ENCODE measurements at regions not wholly inside any gene's neighbourhood (a gene's known extent, or its start where the extent isn't known, plus 50 kb on each side); places are given as distances from the start of the nearest gene placed in this dataset.
A peak's percentile ranks its signal among the peaks of the same experiment; 100 is the strongest.

GRCh38 chr2:66170744-66171330 is 264.1 kb upstream of the MEIS1 start:
- ATAC-seq (ENCODE audit: low read depth) (peak; percentile 25; the same call in 1 of the 3 replicates), DNase-seq (ENCODE audit: low spot score) (no peak)
- Histone ChIP-seq H3K36me3 (ENCODE audit: low read depth) (no peaks in the 10 kb centered on the region), H3K27ac (ENCODE audit: poor library complexity, severe bottlenecking) (no peak overlapping the region), H3K9me3 (ENCODE audit: severe bottlenecking) (no peaks in the 10 kb centered on the region), H3K27me3 (ENCODE audit: insufficient read depth, poor library complexity, severe bottlenecking) (no peaks in the 10 kb centered on the region), H3K4me1 (ENCODE audit: insufficient read depth, poor library complexity, severe bottlenecking) (no peaks in the 10 kb centered on the region), H3K4me3 (ENCODE audit: severe bottlenecking) (no peak overlapping the region)
- TF ChIP-seq CTCF (IDR thresholded peaks at IDR 0.05; ENCODE audit: poor library complexity, severe bottlenecking) = no peak

DNA sequence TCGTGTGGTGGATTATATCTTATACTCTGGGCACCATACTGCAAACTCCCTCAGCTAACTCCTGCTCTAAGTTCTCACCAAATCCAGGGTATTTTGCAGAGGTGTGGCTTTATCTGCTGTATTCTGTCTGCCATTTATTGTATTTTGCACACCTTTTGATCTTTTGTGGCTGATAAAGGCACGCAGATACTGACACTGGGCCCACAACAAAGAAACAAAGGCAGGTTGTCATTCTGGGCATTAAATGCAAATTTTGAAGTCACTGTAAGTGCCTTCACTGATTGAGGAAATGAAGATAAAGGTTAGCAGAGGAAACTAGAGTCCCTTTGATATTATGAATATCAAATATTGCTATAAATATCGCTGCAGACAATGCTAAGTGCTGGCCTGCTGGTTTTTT is 265.8 kb upstream of the MEIS1 start:
- no peaks in the 10 kb centered on the region for H3K4me1 ChIP-seq (ENCODE audit: insufficient read depth, poor library complexity, severe bottlenecking)
- no peak overlapping the region for H3K27ac ChIP-seq (ENCODE audit: poor library complexity, severe bottlenecking)
- ATAC-seq (ENCODE audit: low read depth) = no peak
- H3K36me3 ChIP-seq (ENCODE audit: low read depth) = no peaks in the 10 kb centered on the region
- H3K4me3 ChIP-seq (ENCODE audit: severe bottlenecking) = no peak overlapping the region
- H3K9me3 ChIP-seq (ENCODE audit: severe bottlenecking) = no peaks in the 10 kb centered on the region
- TF ChIP-seq CTCF (IDR thresholded peaks at IDR 0.05; ENCODE audit: poor library complexity, severe bottlenecking) = no peak
- H3K27me3 ChIP-seq (ENCODE audit: insufficient read depth, poor library complexity, severe bottlenecking) = no peaks in the 10 kb centered on the region
- DNase-seq (ENCODE audit: low spot score) = no peak

DNA sequence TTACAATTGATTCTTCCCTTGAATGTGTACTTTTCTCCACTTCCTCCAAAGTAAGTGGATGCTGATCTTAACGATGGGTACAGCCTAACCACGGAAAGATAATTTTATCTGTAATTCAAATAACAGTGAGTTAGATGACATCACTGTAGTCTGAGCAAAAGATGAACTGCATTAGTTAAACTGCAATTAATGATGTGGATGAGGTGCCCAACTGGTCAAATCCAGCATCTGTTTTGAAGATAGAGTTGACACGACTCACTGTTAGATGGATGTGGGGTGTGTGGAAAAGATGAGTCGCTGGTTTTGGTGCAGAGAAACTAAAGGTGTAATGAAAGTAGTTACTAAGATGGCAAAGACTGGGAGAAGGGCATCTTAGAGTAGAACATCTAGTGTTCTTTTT is 270.5 kb upstream of the MEIS1 start:
- ATAC-seq (ENCODE audit: low read depth) (no peak), DNase-seq (ENCODE audit: low spot score) (no peak)
- no peak for TF ChIP-seq CTCF (IDR thresholded peaks at IDR 0.05; ENCODE audit: poor library complexity, severe bottlenecking)
- no peak overlapping the region for H3K4me3 ChIP-seq (ENCODE audit: severe bottlenecking)
- H3K36me3 ChIP-seq (ENCODE audit: low read depth) = no peaks in the 10 kb centered on the region
- H3K9me3 ChIP-seq (ENCODE audit: severe bottlenecking) = no peaks in the 10 kb centered on the region
- H3K27me3 ChIP-seq (ENCODE audit: insufficient read depth, poor library complexity, severe bottlenecking) = no peaks in the 10 kb centered on the region
- no peak overlapping the region for H3K27ac ChIP-seq (ENCODE audit: poor library complexity, severe bottlenecking)
- H3K4me1 ChIP-seq (ENCODE audit: insufficient read depth, poor library complexity, severe bottlenecking) = no peaks in the 10 kb centered on the region

DNA sequence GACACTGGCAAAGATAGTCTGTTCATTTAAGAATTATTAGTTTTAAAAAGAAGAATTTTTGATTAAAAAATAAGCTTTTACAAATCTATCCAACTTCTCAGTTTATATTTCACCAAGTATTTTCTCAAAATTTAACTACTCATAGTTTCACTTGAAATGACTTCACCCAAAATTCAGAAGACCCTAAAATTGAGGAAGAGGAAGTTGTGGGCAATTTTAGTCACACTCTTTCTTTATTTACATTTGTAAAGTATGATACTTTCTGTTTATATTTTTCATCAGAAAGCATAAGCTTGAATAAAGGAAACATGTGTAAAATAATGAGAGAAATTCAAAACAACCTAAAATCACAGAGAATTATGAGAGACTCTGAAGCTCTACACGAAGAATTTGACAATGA is 278.8 kb upstream of the MEIS1 start:
- Histone ChIP-seq H3K27me3 (ENCODE audit: insufficient read depth, poor library complexity, severe bottlenecking) (no peaks in the 10 kb centered on the region), H3K27ac (ENCODE audit: poor library complexity, severe bottlenecking) (no peak overlapping the region), H3K36me3 (ENCODE audit: low read depth) (no peaks in the 10 kb centered on the region), H3K9me3 (ENCODE audit: severe bottlenecking) (no peaks in the 10 kb centered on the region), H3K4me3 (ENCODE audit: severe bottlenecking) (no peak overlapping the region), H3K4me1 (ENCODE audit: insufficient read depth, poor library complexity, severe bottlenecking) (no peaks in the 10 kb centered on the region)
- no peak for TF ChIP-seq CTCF (IDR thresholded peaks at IDR 0.05; ENCODE audit: poor library complexity, severe bottlenecking)
- ATAC-seq (ENCODE audit: low read depth) (no peak), DNase-seq (ENCODE audit: low spot score) (no peak)

- DNase-seq (ENCODE audit: low spot score) (no peak), ATAC-seq (ENCODE audit: low read depth) (no peak)
- Histone ChIP-seq H3K4me1 (ENCODE audit: insufficient read depth, poor library complexity, severe bottlenecking) (no peaks in the 10 kb centered on the region), H3K27me3 (ENCODE audit: insufficient read depth, poor library complexity, severe bottlenecking) (no peaks in the 10 kb centered on the region), H3K27ac (ENCODE audit: poor library complexity, severe bottlenecking) (no peak overlapping the region), H3K9me3 (ENCODE audit: severe bottlenecking) (no peaks in the 10 kb centered on the region), H3K4me3 (ENCODE audit: severe bottlenecking) (no peak overlapping the region), H3K36me3 (ENCODE audit: low read depth) (no peaks in the 10 kb centered on the region)
- no peak for TF ChIP-seq CTCF (IDR thresholded peaks at IDR 0.05; ENCODE audit: poor library complexity, severe bottlenecking)
Observed at GRCh38 chr2:66153941-66154340, 281.0 kb upstream of the MEIS1 start.

Data from RWPE2 (cell line).